Fibroblast of skin of back (primary cell): ENCODE measurements at regions not wholly inside any gene's neighbourhood (a gene's known extent, or its start where the extent isn't known, plus 50 kb on each side); places are given as distances from the start of the nearest gene placed in this dataset.

Experiments
- DNase-seq: peaks from one replicate; pipeline ENCODE4 v3.0.0-alpha.2; 2013

- DNase-seq, result no peak
Observed at GRCh38 chr6:130314271-130314670, 51.5 kb upstream of the TMEM200A start.

- DNase-seq, result no peak
Observed at GRCh38 chr6:130313206-130313605, 52.6 kb upstream of the TMEM200A start.

GRCh38 chr6:130309028-130309427 is 56.8 kb upstream of the TMEM200A start:
- no peak for DNase-seq

- peak; percentile 84 for DNase-seq
Observed at GRCh38 chr6:130307752-130308361, 58.0 kb upstream of the TMEM200A start.

GRCh38 chr6:130306377-130306776 is 59.4 kb upstream of the TMEM200A start:
- DNase-seq, result no peak

GRCh38 chr6:130303431-130303830 is 62.4 kb upstream of the TMEM200A start:
- peak; percentile 67 for DNase-seq

GRCh38 chr6:130298258-130298657 is 67.6 kb upstream of the TMEM200A start:
- no peak for DNase-seq

GRCh38 chr6:130296854-130297253 is 69.0 kb upstream of the TMEM200A start:
- no peak for DNase-seq

GRCh38 chr6:130293800-130294199 is 71.0 kb upstream of the SAMD3 start:
- DNase-seq, result peak; percentile 80

GRCh38 chr6:130288065-130288464 is 65.3 kb upstream of the SAMD3 start:
- DNase-seq, result no peak

- DNase-seq, result peak; percentile 56
Observed at GRCh38 chr6:130282234-130282995, 59.7 kb upstream of the SAMD3 start.

GRCh38 chr6:130276507-130276906 is 53.8 kb upstream of the SAMD3 start:
- DNase-seq, result no peak

GRCh38 chr6:130274007-130274406 is 51.3 kb upstream of the SAMD3 start:
- no peak for DNase-seq
